AG09319 (cell line): ENCODE measurements at regions not wholly inside any gene's neighbourhood (a gene's known extent, or its start where the extent isn't known, plus 50 kb on each side); places are given as distances from the start of the nearest gene placed in this dataset.

Experiments used
- DNase-seq: peaks from one replicate; pipeline ENCODE4 v3.0.0-alpha.2; 2010; ENCODE audit warnings: low read depth; ENCODE audit errors: extremely low read depth
- CTCF ChIP-seq: IDR thresholded peaks from 2 replicates; pipeline ENCODE4 v1.5.1; 2011; ENCODE audit warnings: low read depth, mild to moderate bottlenecking, inconsistent platforms, low read length, moderate library complexity

- TF ChIP-seq CTCF: no peak
- no peak for DNase-seq
Measured at GRCh38 chr16:73212431-73212830, 164.5 kb upstream of the ZFHX3 start.

GRCh38 chr16:73210686-73211085 is 162.8 kb upstream of the ZFHX3 start:
- DNase-seq: no peak
- TF ChIP-seq CTCF: no peak

GRCh38 chr16:73210084-73210483 is 162.2 kb upstream of the ZFHX3 start:
- no peak for DNase-seq
- TF ChIP-seq CTCF: no peak

- no peak for TF ChIP-seq CTCF
- DNase-seq: no peak
Measured at GRCh38 chr16:73209190-73209589, 161.3 kb upstream of the ZFHX3 start.

- no peak for DNase-seq
- no peak for TF ChIP-seq CTCF
Measured at GRCh38 chr16:73206151-73206707, 158.3 kb upstream of the ZFHX3 start.

- no peak for DNase-seq
- no peak for TF ChIP-seq CTCF
Measured at GRCh38 chr16:73205153-73205886, 157.4 kb upstream of the ZFHX3 start.

GRCh38 chr16:73204359-73205152 is 156.6 kb upstream of the ZFHX3 start:
- no peak for DNase-seq
- no peak for TF ChIP-seq CTCF
